Subcutaneous abdominal adipose tissue (tissue), 5 donors: ENCODE measurements at regions not wholly inside any gene's neighbourhood (a gene's known extent, or its start where the extent isn't known, plus 50 kb on each side); places are given as distances from the start of the nearest gene placed in this dataset.

ENCODE experiments used
- H3K27ac ChIP-seq: one replicate; pipeline ENCODE4 v1.7.0; 2013; ENCODE audit warnings: low read depth, mild to moderate bottlenecking, inconsistent platforms, low read length, moderate library complexity
- H3K27me3 ChIP-seq, 5 donors: one replicate each; pipeline ENCODE4 v1.7.0; 2013; ENCODE audit warnings: low read length in 5 of 5, inconsistent platforms in 1 of 5; ENCODE audit not compliant: control insufficient read depth in 5 of 5, insufficient read depth in 4 of 5
- H3K36me3 ChIP-seq, 5 donors: one replicate each; pipeline ENCODE4 v1.7.0; 2013; ENCODE audit warnings: low read length in 5 of 5; ENCODE audit not compliant: control insufficient read depth in 5 of 5, insufficient read depth in 5 of 5
- H3K4me1 ChIP-seq, 5 donors: one replicate each; pipeline ENCODE4 v1.7.0; 2013; ENCODE audit warnings: low read length in 5 of 5, mild to moderate bottlenecking in 3 of 5, moderate library complexity in 1 of 5; ENCODE audit not compliant: control insufficient read depth in 5 of 5, insufficient read depth in 5 of 5
- H3K4me3 ChIP-seq, 5 donors: one replicate each; pipeline ENCODE4 v1.7.0; 2013; ENCODE audit warnings: low read length in 5 of 5, low read depth in 1 of 5
- H3K9ac ChIP-seq, 5 donors: one replicate each; pipeline ENCODE4 v1.7.0; 2013; ENCODE audit warnings: low read length in 5 of 5, mild to moderate bottlenecking in 4 of 5, moderate library complexity in 3 of 5
- H3K9me3 ChIP-seq, 5 donors: one replicate each; pipeline ENCODE4 v1.7.0; 2013; ENCODE audit warnings: low read length in 5 of 5; ENCODE audit not compliant: control insufficient read depth in 5 of 5
- donor health status: healthy.
- donor health status: healthy.
- donor health status: healthy.
- donor health status: healthy.
- donor health status: healthy.

- Histone ChIP-seq H3K4me3 (no peak overlapping the region), H3K9ac (no peak overlapping the region), H3K4me1 (no peaks in the 10 kb centered on the region), H3K9me3 (no peaks in the 10 kb centered on the region), H3K27ac (no peak overlapping the region), H3K27me3 (peaks cover 0 to 4% (median 0%) of the 10 kb centered on the region in 5 donors), H3K36me3 (no peaks in the 10 kb centered on the region)
Observed at GRCh38 chr10:43930243-43930642, 281.6 kb upstream of the ZNF32 start.

- Histone ChIP-seq H3K4me1 (no peaks in the 10 kb centered on the region), H3K27ac (no peak overlapping the region), H3K9ac (no peak overlapping the region), H3K4me3 (no peak overlapping the region), H3K27me3 (peaks cover 0 to 4% (median 0%) of the 10 kb centered on the region in 5 donors), H3K9me3 (no peaks in the 10 kb centered on the region), H3K36me3 (no peaks in the 10 kb centered on the region)
Observed at GRCh38 chr10:43929122-43929521, 280.4 kb upstream of the ZNF32 start.

- no peak overlapping the region for H3K9ac ChIP-seq
- H3K36me3 ChIP-seq = no peaks in the 10 kb centered on the region
- H3K27me3 ChIP-seq = peaks cover 0 to 4% (median 0%) of the 10 kb centered on the region in 5 donors
- H3K4me3 ChIP-seq = no peak overlapping the region
- no peak overlapping the region for H3K27ac ChIP-seq
- H3K9me3 ChIP-seq = no peaks in the 10 kb centered on the region
- no peaks in the 10 kb centered on the region for H3K4me1 ChIP-seq
Observed at GRCh38 chr10:43928425-43928968, 279.8 kb upstream of the ZNF32 start.

- Histone ChIP-seq H3K9me3 (no peaks in the 10 kb centered on the region), H3K9ac (no peak overlapping the region), H3K27me3 (peaks cover 0 to 4% (median 0%) of the 10 kb centered on the region in 5 donors), H3K27ac (no peak overlapping the region), H3K4me1 (peaks cover 0 to 10% (median 0%) of the 10 kb centered on the region in 5 donors), H3K36me3 (no peaks in the 10 kb centered on the region), H3K4me3 (no peak overlapping the region)
Observed at GRCh38 chr10:43926875-43927406, 278.3 kb upstream of the ZNF32 start.

- Histone ChIP-seq H3K4me3 (no peak overlapping the region), H3K9ac (no peak overlapping the region), H3K36me3 (no peaks in the 10 kb centered on the region), H3K9me3 (no peaks in the 10 kb centered on the region), H3K27ac (no peak overlapping the region), H3K27me3 (peaks cover 0 to 4% (median 0%) of the 10 kb centered on the region in 5 donors), H3K4me1 (peaks cover 0 to 10% (median 0%) of the 10 kb centered on the region in 5 donors)
Observed at GRCh38 chr10:43926371-43926770, 277.7 kb upstream of the ZNF32 start.

GRCh38 chr10:43925793-43926192, 277.1 kb upstream of the ZNF32 start:
- no peak overlapping the region for H3K4me3 ChIP-seq
- H3K9me3 ChIP-seq = no peaks in the 10 kb centered on the region
- peaks cover 0 to 4% (median 0%) of the 10 kb centered on the region in 5 donors for H3K27me3 ChIP-seq
- no peaks in the 10 kb centered on the region for H3K36me3 ChIP-seq
- H3K4me1 ChIP-seq = peaks cover 0 to 10% (median 0%) of the 10 kb centered on the region in 5 donors
- no peak overlapping the region for H3K27ac ChIP-seq
- H3K9ac ChIP-seq = no peak overlapping the region

- peaks cover 0 to 4% (median 0%) of the 10 kb centered on the region in 5 donors for H3K27me3 ChIP-seq
Observed at GRCh38 chr10:43923328-43923727, 274.6 kb upstream of the ZNF32 start.

GRCh38 chr10:43922335-43923280, 273.9 kb upstream of the ZNF32 start:
- Histone ChIP-seq H3K27me3 (peaks cover 0 to 4% (median 0%) of the 10 kb centered on the region in 5 donors), H3K9me3 (peaks cover 0 to 4% (median 0%) of the 10 kb centered on the region in 5 donors), H3K27ac (no peak overlapping the region), H3K36me3 (no peaks in the 10 kb centered on the region), H3K4me1 (peaks cover 0 to 10% (median 0%) of the 10 kb centered on the region in 5 donors), H3K9ac (no peak overlapping the region), H3K4me3 (no peak overlapping the region)

More at GRCh38 chr10:43923328-43923727, 274.6 kb upstream of the ZNF32 start:
- Histone ChIP-seq H3K9ac (no peak overlapping the region), H3K9me3 (peaks cover 0 to 4% (median 0%) of the 10 kb centered on the region in 5 donors), H3K4me1 (peaks cover 0 to 10% (median 0%) of the 10 kb centered on the region in 5 donors), H3K4me3 (no peak overlapping the region), H3K36me3 (no peaks in the 10 kb centered on the region), H3K27ac (no peak overlapping the region)

GRCh38 chr10:43921881-43922280, 273.2 kb upstream of the ZNF32 start:
- Histone ChIP-seq H3K36me3 (no peaks in the 10 kb centered on the region), H3K9ac (no peak overlapping the region), H3K27me3 (peaks cover 0 to under 1% (median 0%) of the 10 kb centered on the region in 5 donors), H3K4me3 (no peak overlapping the region), H3K9me3 (peaks cover 0 to 4% (median 0%) of the 10 kb centered on the region in 5 donors), H3K27ac (no peak overlapping the region), H3K4me1 (peaks cover 0 to 10% (median 0%) of the 10 kb centered on the region in 5 donors)

GRCh38 chr10:43921478-43921877, 272.8 kb upstream of the ZNF32 start:
- Histone ChIP-seq H3K4me1 (peaks cover 0 to 10% (median 0%) of the 10 kb centered on the region in 5 donors), H3K4me3 (no peak overlapping the region), H3K36me3 (no peaks in the 10 kb centered on the region), H3K27ac (no peak overlapping the region), H3K9ac (no peak overlapping the region), H3K9me3 (peaks cover 0 to 4% (median 0%) of the 10 kb centered on the region in 5 donors), H3K27me3 (no peaks in the 10 kb centered on the region)
